IMR-90 (cell line): ENCODE measurements at regions not wholly inside any gene's neighbourhood (a gene's known extent, or its start where the extent isn't known, plus 50 kb on each side); places are given as distances from the start of the nearest gene placed in this dataset.
A peak's percentile ranks its signal among the peaks of the same experiment; 100 is the strongest.

Experiments
- ATAC-seq: fragments of 200-7000 bp; cut with Tn5 transposase; 2 replicates; pipeline ENCODE4 v1.9.1; 2020; ENCODE audit warnings: low read depth, mild to moderate bottlenecking, moderate library complexity
- BruUV-seq: library from RNA; stranded (reverse); fragments of 400-500 nt; replicated peaks from 2 replicates; lab custom pipeline; 2021; lab: Mats Ljungman, UMichigan
- CTCF ChIA-PET: fragments of 300-600 bp; formaldehyde crosslinking; extraction: SDS; loops from one replicate; lab custom pipeline; 2021; ENCODE audit warnings: antibody characterized with exemption; lab: Yijun Ruan, JAX
- POLR2A ChIA-PET: fragments of 300-600 bp; sonication (Branson Sonifier 250); formaldehyde crosslinking; loops from one replicate; lab custom pipeline; 2022; ENCODE audit warnings: antibody characterized with exemption; ENCODE audit not compliant: unreplicated experiment; lab: Charles Lee
- DNase-seq: peaks from one replicate; pipeline ENCODE4 v3.0.0; 2013
- H2AFZ ChIP-seq: replicated peaks from 2 replicates; pipeline ENCODE3; 2013; ENCODE audit warnings: low read length, mild to moderate bottlenecking; ENCODE audit not compliant: poor library complexity
- H2AK5ac ChIP-seq: 2 replicates; pipeline ENCODE4 v1.6.1; 2013; ENCODE audit warnings: low read depth, low read length, inconsistent platforms
- H2AK9ac ChIP-seq: replicated peaks from 2 replicates; pipeline ENCODE3; 2013; ENCODE audit warnings: mild to moderate bottlenecking, low read depth, low read length, moderate library complexity; ENCODE audit not compliant: poor library complexity
- H2BK120ac ChIP-seq: 2 replicates; pipeline ENCODE4 v1.6.1; 2013; ENCODE audit warnings: low read depth, low read length, inconsistent platforms
- H2BK15ac ChIP-seq: 3 replicates; pipeline ENCODE4 v1.6.1; 2013; ENCODE audit warnings: low read depth, low read length, inconsistent platforms
- H2BK20ac ChIP-seq: 2 replicates; pipeline ENCODE4 v1.6.1; 2013; ENCODE audit warnings: low read depth, mild to moderate bottlenecking, inconsistent platforms, low read length, moderate library complexity
- H2BK5ac ChIP-seq: 2 replicates; pipeline ENCODE4 v1.6.1; 2013; ENCODE audit warnings: mild to moderate bottlenecking, low read depth, low read length, inconsistent platforms; ENCODE audit not compliant: poor library complexity, severe bottlenecking
- H3K14ac ChIP-seq: replicated peaks from 2 replicates; pipeline ENCODE4 v1.6.1; 2013; ENCODE audit warnings: low read depth, low read length, inconsistent platforms
- H3K18ac ChIP-seq: 2 replicates; pipeline ENCODE4 v1.6.1; 2013; ENCODE audit warnings: low read depth, low read length, control low read depth
- H3K23ac ChIP-seq: 2 replicates; pipeline ENCODE4 v1.6.1; 2013; ENCODE audit warnings: low read depth, low read length, inconsistent platforms
- H3K27ac ChIP-seq: 2 replicates; pipeline ENCODE4 v1.5.1; 2013; ENCODE audit warnings: mild to moderate bottlenecking, control low read depth, low read length; ENCODE audit not compliant: insufficient read depth
- H3K27me3 ChIP-seq: 2 replicates; pipeline ENCODE4 v1.6.1; 2013; ENCODE audit warnings: low read length; ENCODE audit not compliant: control insufficient read depth, insufficient read depth
- H3K36me3 ChIP-seq: 2 replicates; pipeline ENCODE4 v1.6.1; 2013; ENCODE audit warnings: low read length, mixed read lengths; ENCODE audit not compliant: control insufficient read depth, insufficient read depth
- H3K4ac ChIP-seq: 2 replicates; pipeline ENCODE4 v1.6.1; 2013; ENCODE audit warnings: low read depth, low read length, inconsistent platforms
- H3K4me1 ChIP-seq: 2 replicates; pipeline ENCODE4 v1.6.1; 2013; ENCODE audit warnings: low read length, mixed read lengths; ENCODE audit not compliant: control insufficient read depth, insufficient read depth
- H3K4me2 ChIP-seq: 2 replicates; pipeline ENCODE4 v1.6.1; 2013; ENCODE audit warnings: low read depth, mild to moderate bottlenecking, control low read depth, low read length, moderate library complexity
- H3K4me3 ChIP-seq: 2 replicates; pipeline ENCODE4 v1.5.1; 2013; ENCODE audit warnings: low read depth, mild to moderate bottlenecking, control low read depth, low read length, moderate library complexity; ENCODE audit not compliant: insufficient read depth
- H3K56ac ChIP-seq: 2 replicates; pipeline ENCODE4 v1.6.1; 2013; ENCODE audit warnings: low read length, inconsistent platforms; ENCODE audit not compliant: insufficient read depth; ENCODE audit errors: extremely low read depth
- H3K79me1 ChIP-seq, 2 experiments: 2 replicates each; pipeline ENCODE4 v1.6.1; 2013; ENCODE audit warnings: low read length in 2 of 2, inconsistent platforms in 1 of 2, low read depth in 1 of 2
- H3K9ac ChIP-seq: 2 replicates; pipeline ENCODE4 v1.6.1; 2013; ENCODE audit warnings: low read depth, low read length, control low read depth
- H3K9me1 ChIP-seq: 2 replicates; pipeline ENCODE4 v1.6.1; 2013; ENCODE audit warnings: low read length, inconsistent platforms; ENCODE audit not compliant: insufficient read depth
- H3K9me3 ChIP-seq: 2 replicates; pipeline ENCODE4 v1.6.1; 2013; ENCODE audit warnings: low read length; ENCODE audit not compliant: control insufficient read depth, insufficient read depth
- H4K20me1 ChIP-seq: 2 replicates; pipeline ENCODE4 v1.6.1; 2013; ENCODE audit warnings: low read length, inconsistent platforms; ENCODE audit not compliant: insufficient read depth
- H4K5ac ChIP-seq: 2 replicates; pipeline ENCODE4 v1.6.1; 2013; ENCODE audit warnings: mild to moderate bottlenecking, low read depth, low read length, control low read depth
- H4K8ac ChIP-seq, 2 experiments: 2 replicates each; pipeline ENCODE4 v1.6.1; 2013; ENCODE audit warnings: low read depth in 2 of 2, low read length in 2 of 2, control low read depth in 1 of 2, inconsistent platforms in 1 of 2
- H4K91ac ChIP-seq: 2 replicates; pipeline ENCODE4 v1.6.1; 2013; ENCODE audit warnings: low read depth, low read length, inconsistent platforms; ENCODE audit not compliant: insufficient read depth
- BHLHE40 ChIP-seq: fragments of 150-350 bp; IDR thresholded peaks from 2 replicates; pipeline ENCODE4 v1.6.1; 2016; ENCODE audit warnings: mild to moderate bottlenecking, low read depth, low read length
- CEBPB ChIP-seq: IDR thresholded peaks from 2 replicates; pipeline ENCODE4 v1.6.1; 2012; ENCODE audit warnings: low read depth, low read length, improper control_type of control experiment
- WGBS, 2 experiments: methylation state at CpG; one replicate each; pipeline versions ENCODE4 v1.1.5 to v1.1.7; 2013; ENCODE audit warnings: missing lambda C conversion rate in 2 of 2; ENCODE audit not compliant: insufficient read length in 1 of 2; ENCODE audit errors: extremely low coverage in 2 of 2; 5-methylcytosine and 5-hydroxymethylcytosine counted together
- dilution Hi-C: fragments of 300-500 bp; cut with HindIII; formaldehyde crosslinking; loops from one replicate; pipeline ENCODE4 v1.14.3; 2018; ENCODE audit warnings: low sequenced_read_pairs; ENCODE audit not compliant: unreplicated experiment
- in situ Hi-C: fragments of 300-500 bp; cut with MboI; formaldehyde crosslinking; loops from 3 replicates; pipeline ENCODE4 v1.14.3; 2019; ENCODE audit warnings: low sequenced_read_pairs, inconsistent platforms, mixed read lengths
- intact Hi-C: fragments of 100-400 bp; cut with micrococcal nuclease; formaldehyde crosslinking; loops from 2 replicates; pipeline ENCODE4 v1.10.0; 2022

- Histone ChIP-seq H2AK5ac (no peak overlapping the region), H2BK15ac (no peak overlapping the region), H4K91ac (no peak overlapping the region), H3K79me1 (no peaks in the 10 kb centered on the region), H3K9me1 (no peaks in the 10 kb centered on the region), H3K56ac (no peak overlapping the region), H3K9ac (no peak overlapping the region), H2AK9ac (no peak overlapping the region), H3K9me3 (no peaks in the 10 kb centered on the region), H4K20me1 (no peaks in the 10 kb centered on the region), H4K5ac (no peak overlapping the region), H2BK5ac (no peak overlapping the region), H2AFZ (no peak overlapping the region), H3K4me1 (no peaks in the 10 kb centered on the region), H3K27ac (no peak overlapping the region), H2BK120ac (no peak overlapping the region), H3K23ac (no peak overlapping the region), H3K36me3 (no peaks in the 10 kb centered on the region), H3K14ac (no peak overlapping the region), H3K4me3 (no peak overlapping the region), H4K8ac (no peak overlapping the region), H3K18ac (no peak overlapping the region), H3K4me2 (no peak overlapping the region), H3K27me3 (no peaks in the 10 kb centered on the region; the same call in 1 of the 2 replicates), H3K4ac (no peak overlapping the region), H2BK20ac (no peak overlapping the region)
- TF ChIP-seq CEBPB (no peak), BHLHE40 (peak; percentile 16; the same call in 1 of the 2 replicates)
- BruUV-seq: no TSS peak
- dilution Hi-C loops (no loop called here), intact Hi-C loops (no loop called here), in situ Hi-C loops (no loop called here)
- DNase-seq: peak; percentile 30
- ChIA-PET CTCF (no interaction called here), POLR2A (no interaction called here)
- no CpG with 5 or more reads among the region's 4 CpGs for WGBS, 2 experiments
- ATAC-seq: no peak
These were observed 129.4 kb upstream of the PAX6 start for GRCh38 chr11:31940371-31941037.
